ENCODE measurements at regions not wholly inside any gene's neighbourhood (a gene's known extent, or its start where the extent isn't known, plus 50 kb on each side); places are given as distances from the start of the nearest gene placed in this dataset.
"Not testable (repeated sequence)": the region's sequence is repeated elsewhere in the genome, so short reads cannot be mapped to it uniquely, and the experiment has no call there.

DNA sequence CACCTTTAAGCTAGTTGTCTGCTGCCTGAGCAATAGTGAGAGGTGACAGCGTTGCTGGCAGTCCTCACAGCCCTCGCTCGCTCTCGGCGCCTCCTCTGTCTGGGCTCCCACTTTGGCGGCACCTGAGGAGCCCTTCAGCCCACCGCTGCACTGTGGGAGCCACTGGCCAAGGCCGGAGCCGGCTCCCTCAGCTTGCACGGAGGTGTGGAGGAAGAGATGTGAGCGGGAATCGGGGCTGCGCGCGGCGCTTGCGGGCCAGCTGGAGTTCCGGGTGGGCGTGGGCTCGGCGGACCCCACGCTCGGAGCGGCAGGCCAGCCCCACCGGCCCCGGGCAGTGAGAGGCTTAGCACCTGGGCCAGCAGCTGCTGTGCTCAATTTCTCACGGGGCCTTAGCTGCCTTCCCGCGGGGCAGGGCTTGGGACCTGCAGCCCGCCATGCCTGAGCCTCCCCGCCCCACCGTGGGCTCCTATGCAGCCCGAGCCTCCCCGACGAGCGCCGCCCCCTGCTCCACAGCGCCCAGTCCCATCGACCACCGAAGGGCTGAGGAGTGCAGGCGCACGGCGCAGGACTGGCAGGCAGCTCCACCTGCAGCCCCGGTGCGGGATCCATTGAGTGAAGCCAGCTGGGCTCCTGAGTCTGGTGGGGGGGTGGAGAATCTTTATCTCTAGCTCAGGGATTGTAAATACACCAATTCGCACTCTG lies 1424.5 kb downstream of the EFNA5 start:
- not testable (repeated sequence) for DNase-seq (ENCODE audit: low read depth)

DNA sequence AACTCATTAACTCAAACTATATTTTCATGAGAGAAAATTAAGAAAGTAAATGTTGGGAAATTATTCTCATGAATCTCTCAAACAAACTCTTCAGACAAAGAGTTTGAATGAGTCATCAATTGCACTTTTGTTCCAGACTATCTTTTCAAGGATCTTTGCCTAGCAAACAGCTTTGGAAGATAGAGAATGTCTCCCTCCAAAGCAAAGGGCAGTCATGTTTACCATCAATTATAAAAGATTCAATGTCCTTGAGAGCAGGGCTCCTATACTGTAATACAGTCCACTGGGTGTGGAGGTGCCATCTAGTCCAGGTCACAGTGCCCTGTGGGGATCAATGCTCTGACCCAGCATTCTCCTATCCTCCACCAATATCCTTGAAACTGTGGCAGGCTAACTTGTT lies 1429.3 kb downstream of the EFNA5 start:
- DNase-seq (ENCODE audit: low read depth): no peak

DNA sequence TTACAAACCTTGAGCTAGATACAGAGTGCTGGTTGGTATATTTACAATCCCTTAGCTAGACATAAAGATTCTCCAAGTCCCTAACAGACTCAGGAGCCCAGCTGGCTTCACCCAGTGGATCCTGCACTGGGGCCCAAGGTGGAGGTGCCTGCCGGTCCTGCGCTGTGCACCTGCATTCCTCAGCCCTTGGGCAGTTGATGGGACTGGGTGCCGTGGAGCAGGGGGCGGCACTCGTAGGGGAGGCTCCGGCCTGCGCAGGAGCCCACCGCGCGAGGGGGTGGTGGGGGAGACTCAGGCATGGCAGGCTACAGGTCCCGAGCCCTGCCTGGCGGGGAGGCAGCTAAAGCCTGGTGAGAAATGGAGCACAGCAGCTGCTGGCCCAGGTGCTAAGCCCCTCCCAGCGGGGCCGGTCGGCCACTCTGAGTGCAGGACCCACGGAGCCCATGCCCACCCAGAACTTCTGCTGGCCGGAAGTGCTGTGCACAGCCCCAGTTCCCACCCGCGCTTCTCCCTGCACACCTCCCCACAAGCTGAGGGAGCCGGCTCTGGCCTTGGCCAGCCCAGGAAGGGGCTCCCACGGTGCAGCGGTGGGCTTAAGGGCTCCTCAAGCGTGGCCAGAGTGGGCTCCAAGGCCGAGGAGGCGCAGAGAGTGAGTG lies 1464.7 kb downstream of the EFNA5 start:
- no peak for DNase-seq (ENCODE audit: low read depth)

DNA sequence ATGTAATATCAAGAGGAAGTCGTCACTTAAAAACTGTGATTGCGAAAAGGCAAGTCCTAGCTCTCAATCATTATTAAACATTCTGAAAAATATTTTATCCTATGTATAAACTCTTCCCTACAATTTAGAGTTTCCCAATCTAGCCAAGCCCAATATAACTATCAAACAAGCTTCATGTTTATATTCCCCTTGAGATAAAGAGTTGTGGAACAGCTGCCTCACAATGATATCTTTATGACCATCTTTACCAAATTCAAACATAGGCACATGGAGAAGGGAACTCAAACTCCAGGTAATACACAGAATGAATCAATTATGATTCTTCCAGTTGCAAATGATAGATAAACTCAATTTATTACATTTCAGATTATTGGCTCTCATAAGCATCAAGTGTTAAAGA lies 1468.7 kb downstream of the EFNA5 start:
- DNase-seq (ENCODE audit: low read depth): no peak

DNA sequence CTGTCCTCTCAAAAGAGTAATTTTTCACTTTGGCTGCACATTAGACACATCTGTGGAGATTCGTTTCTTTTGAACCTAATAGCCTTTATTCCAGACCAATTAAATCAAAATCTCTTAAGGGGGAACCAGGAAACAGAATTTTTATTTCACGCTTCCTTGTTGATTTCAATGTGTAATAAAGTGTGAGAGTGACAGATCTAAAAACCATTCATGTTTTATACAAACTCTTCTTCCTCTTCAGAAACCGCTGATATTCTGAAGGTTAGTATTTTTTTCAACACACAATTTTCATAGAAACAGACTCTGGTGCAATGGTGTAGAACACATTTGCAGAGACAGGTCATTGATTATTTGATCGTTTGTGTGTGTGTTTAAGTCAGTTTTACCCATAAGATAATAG lies 1469.8 kb downstream of the EFNA5 start:
- no peak for DNase-seq (ENCODE audit: low read depth)

DNA sequence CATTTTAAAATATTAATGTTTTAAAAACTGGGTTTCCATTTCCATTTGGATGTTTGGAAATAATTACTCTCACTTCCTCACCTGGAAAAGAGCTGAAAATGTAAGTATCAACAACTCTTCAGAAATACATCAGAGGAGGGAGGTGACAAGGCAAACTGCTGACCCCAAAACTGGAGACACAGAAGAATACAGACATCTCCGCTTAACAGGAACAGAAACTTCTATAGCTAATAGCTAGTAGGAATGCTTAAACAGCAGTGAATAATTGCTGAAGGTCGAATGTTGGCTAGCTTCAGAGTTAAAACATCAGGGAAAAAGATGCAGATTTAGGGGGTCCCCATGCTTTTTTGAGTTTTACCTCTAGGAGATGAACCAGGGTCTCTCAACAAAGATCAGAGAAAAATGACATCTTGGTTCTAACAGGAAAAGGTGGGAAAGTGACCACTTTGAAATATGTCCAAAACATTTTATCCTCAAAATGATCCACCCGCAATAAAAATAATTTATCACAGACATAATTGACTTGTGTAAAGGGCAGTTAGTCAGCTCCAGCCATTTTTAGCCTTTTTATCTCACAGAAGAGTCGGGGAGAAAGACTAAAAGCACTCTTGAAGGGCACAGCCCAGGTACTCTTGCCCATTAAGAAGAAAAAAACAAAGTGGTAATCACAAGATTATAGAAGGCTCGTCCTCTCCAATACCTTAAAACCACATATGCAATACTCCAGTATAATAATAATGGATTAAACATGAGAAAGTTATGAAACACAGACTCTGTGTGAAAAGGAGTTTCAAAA lies 1474.9 kb downstream of the EFNA5 start:
- no peak for DNase-seq (ENCODE audit: low read depth)

DNA sequence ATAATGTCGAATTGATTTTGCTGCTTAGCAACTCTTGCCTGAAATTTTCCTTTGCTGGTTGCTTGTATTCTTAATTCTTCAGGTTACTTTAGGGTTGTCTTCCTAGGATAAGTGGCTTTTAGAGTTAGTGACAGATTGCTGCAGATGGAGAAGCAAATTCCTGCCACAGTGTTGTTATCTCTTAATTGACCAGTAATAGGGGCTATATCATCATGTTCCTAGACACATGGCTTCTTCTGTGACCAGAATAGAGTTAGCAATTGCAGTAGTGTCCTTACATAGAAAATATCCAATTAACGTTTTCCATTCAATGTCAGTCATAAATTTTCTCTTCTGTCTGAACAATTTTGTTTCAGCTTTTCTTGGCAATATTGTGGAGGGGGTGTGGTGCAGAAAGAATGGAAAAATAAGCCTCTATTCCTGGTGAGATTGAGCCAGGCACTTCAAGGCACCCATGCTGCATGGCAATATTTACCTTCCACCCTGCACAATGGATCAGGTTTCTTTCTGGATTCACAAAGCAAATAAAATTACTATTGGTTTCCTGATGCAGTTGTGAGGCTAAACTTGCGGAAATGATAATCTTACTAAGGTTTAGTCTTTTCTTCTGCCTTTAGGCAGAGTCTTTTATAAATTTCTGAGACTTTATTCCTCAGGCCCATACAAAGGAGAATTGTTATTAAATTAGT lies 1481.5 kb downstream of the EFNA5 start:
- no peak for DNase-seq (ENCODE audit: low read depth)

DNA sequence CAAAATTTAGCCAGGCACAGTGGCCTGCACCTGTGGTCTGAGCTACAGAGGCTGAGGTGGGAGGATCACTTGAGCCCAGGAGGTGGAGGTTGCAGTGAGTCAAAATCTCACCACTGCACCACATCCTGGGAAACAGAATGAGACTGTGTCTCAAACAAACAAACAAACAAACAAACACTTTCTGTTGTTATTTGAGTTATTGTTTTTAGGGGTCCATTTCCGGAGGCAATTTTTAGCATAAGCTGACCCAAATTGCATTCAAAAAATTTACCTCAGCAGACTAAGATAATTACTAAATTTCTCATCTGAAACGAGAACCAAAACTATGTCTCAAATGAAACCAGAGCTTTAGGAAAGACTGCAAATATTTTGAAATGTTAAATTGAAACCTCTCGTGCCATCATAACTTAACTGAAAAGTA lies 1485.1 kb downstream of the EFNA5 start:
- no peak for DNase-seq (ENCODE audit: low read depth)

DNA sequence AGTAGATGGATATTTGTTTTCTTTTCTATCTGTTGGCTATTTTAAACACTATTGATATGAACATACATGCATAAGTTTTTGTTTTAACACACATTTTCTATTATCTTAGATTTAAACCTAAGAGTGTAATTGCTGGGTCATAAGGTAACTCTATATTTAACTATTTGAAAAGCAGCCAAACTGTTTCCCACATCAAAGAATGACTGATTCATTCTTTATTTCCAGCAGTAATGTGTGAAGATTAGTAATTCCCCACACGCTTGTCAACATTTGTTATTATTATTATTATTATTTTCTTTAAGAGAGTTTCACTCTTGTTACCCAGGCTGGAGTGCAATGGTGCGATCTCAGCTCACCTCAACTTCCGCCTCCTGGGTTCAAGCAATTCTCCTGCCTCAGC lies 1495.8 kb downstream of the EFNA5 start:
- no peak for DNase-seq (ENCODE audit: low read depth)

DNA sequence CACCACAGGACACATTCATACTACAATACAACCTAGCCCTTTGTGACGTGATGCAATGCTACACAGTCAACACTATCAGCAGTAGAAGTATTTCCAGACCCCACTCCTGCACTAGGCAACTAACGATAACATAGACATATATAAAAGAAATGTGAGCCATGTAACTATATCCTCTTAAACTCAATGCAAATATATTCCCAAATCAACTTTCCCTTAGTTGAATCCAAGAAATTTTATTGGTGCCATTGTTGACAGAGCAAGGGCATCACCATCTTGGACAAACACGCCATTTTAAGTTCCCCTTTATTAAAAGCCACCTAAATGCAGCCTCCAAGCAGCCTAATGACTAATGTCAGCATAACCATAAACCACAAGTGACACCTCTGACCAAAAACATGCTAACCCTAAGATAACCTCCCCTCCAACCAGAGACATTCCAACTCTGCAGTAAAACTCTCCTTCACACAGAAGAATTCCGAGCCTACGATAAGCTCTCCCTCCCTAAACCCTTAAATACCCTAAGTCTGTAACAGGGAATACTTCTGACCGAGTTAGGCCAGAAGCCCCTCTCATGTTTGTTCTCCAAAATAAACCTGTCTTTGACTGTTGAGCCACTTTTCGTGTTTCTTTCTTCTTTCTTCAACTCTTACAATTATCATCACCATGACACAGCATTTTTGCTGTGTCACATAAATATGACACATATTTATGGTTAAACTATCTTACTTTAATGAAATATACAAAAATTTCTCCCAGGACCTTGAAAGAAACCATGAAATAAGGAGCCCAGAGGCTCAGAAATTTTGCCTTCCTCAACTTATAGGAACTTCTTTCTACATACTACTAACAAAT lies 1497.8 kb downstream of the EFNA5 start:
- DNase-seq (ENCODE audit: low read depth): no peak

DNA sequence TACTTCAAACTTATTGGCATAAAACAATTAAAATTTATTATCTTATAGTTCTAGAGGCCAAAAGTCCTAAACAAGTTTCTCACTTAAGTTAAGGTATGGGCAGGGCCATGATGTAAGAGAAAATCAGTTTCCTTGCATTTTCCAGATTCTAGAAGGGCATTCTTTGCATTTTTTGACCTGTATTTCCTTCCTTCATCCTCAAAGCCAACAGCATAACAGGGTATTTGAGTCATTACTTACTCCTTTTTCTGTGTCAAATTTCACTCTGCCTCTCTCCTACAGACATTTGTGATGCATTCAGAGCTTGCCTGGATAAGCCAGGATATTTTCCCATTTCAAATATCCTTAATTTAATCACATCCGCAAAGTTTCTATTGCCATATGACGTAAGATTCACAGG lies 1499.0 kb downstream of the EFNA5 start:
- no peak for DNase-seq (ENCODE audit: low read depth)

DNA sequence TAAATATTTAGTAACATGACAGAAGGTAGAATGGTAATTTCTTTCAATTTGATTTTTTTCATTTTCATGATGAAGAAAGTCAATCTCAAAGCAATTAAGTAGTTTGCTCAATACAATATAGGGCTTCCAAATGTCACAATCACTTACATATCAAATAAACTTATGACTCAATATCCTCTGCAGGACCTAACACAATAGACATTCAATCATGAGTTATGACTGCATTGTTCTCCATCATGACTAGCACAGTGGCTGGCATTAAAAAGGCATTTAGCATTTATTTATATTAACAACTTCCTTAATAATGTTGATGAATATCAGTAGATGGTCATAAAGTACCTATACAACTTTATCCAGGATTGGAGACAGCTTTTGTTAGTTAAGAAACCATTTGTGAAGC lies 1499.6 kb downstream of the EFNA5 start:
- DNase-seq (ENCODE audit: low read depth): no peak

DNA sequence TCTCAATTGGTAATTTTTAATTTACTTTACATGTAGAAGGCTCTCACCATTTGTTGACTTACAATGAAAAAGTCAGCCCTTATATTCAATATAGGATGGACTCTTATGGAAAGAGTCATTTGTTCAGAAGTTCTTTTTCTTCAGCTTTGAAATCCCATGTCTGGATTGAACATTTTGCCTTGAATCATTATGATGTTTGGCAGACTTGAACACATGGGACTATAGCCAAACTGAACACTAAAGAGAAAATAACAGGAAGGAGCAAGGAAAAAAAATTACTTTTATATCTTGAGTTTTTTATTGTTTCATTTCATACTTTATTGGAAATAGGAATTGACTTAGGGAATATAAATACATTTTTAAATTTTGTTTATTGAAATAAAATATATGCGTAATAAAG lies 1503.0 kb downstream of the EFNA5 start:
- DNase-seq (ENCODE audit: low read depth): peak; percentile 54

DNA sequence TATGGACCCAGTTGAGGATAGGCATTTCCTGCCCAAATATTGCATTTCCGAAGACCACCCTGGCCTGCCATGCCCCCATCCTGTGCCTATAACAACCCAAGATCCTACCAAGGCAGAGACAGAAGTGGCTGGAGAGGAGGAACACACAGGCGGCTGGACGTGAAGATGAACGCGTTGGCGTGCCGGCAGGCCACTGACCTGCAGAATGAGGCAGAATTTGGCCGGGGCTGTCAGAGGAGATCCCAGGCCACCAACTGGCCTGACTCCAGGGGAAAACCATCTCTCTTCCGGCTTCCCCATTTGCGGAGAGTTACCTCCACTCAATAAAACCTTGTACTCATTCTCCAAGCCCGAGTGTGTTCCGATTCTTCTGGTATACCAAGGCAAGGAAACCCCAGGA lies 1507.5 kb downstream of the EFNA5 start:
- no peak for DNase-seq (ENCODE audit: low read depth)

DNA sequence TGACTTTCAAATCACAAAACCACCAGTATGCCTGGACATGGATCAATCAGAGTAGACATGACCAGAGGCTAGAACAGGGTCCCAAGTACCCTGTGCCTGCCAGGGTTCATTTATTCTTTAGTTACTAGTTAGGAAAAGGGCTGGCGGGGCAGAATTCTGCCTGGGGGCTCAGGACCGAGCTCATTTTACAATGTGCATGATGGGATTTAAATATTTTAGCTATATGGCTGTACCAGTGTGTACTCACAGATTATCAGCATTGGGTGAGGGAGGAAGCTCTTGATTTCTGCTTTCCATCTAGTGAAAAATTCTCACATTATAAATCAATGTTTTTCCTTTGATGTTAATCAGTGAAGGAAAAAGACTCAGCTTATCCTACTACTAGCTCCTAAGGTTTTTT lies 1511.1 kb downstream of the EFNA5 start:
- DNase-seq (ENCODE audit: low read depth): no peak

DNA sequence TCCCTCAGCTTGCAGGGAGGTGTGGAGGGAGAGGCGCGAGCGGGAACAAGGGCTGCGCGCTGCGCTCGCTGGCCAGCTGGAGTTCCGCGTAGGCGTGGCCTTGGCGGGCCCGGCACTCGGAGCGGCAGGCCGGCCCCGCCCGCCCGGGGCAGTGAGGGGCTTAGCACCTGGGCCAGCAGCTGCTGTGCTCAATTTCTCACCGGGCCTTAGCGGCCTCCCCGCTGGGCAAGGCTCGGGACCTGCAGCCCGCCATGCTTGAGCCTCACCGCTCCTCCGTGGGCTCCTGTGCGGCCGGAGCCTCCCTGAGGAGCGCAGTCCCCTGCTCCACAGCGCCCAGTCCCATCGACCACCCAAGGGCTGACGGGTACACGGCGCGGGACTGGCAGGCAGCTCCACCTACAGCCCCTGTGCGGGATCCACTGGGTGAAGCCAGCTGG lies 1516.4 kb downstream of the EFNA5 start:
- DNase-seq (ENCODE audit: low read depth): no peak

DNA sequence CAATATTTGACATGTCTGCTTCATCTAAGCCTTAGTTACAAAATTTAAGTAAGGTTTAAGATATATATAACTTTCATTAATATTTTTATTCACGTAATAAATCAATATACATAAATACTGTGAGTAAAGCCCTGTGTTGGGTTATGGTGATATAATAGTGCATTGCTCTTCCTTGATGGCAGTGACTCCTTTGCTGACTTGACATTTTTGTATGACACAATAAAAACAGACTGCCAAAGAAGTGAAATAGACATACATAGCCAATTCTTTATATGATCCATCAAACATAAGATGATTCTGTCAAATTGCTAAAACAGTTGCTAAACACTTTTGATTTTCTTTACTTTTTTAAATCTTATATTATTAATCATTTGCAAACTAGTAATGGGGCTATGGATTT lies 1518.2 kb downstream of the EFNA5 start:
- no peak for DNase-seq (ENCODE audit: low read depth)

DNA sequence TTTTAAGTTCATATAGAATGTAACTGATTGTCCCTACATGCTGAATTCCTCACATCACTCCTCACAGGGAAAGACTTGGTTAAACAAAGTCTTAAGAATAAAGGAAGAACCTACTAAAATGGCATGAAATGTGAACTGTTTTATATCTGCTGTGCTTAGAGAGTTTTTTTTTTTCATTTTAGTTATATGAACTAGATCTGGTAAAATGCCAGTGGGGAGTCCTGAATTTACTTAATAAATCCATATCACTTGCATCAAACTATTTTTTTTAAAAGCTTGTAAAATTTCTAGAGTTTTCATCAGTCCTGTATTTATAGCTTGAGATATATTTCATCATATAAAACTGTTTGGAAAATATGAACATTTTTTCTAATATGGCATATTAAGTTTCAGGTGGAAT lies 1528.6 kb downstream of the EFNA5 start:
- DNase-seq (ENCODE audit: low read depth): no peak

DNA sequence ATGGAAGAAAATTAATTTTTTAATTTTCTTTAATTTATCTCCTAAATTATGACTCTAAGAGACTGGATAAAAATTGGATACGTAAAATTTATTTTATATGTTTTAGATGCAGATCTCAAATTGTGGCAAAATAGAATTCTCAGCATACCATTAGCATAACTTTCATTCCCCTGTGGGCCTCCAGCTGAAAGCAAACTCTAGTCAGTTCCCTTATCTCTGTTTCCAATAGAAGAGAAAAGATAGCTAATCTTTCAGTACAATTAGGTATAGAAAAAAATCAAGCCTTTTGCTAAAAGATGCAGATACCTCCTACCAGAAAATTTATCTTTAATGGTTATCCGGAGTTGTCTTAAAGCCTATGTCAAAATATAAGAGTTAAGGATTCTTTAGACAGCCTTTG lies 1530.6 kb downstream of the EFNA5 start:
- DNase-seq (ENCODE audit: low read depth): no peak

DNA sequence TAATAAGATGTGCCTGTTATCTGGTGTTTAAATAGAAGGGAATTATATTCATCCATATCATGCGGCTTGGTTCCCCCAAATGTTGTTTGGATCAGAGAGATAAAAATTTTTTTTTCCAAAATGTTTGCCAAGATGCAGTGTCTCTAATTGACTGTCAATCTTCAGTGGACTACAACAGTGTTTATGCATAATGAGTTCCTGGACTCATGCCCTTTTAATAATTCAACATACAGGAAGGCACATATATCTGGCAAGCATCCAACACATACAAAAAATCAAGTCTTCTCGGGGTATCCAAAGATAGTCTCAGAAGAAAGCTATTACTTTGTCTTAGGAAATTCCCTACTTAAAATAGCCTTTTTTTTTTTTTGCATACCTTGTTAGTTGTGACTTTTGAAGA lies 1534.7 kb downstream of the EFNA5 start:
- DNase-seq (ENCODE audit: low read depth): no peak

DNA sequence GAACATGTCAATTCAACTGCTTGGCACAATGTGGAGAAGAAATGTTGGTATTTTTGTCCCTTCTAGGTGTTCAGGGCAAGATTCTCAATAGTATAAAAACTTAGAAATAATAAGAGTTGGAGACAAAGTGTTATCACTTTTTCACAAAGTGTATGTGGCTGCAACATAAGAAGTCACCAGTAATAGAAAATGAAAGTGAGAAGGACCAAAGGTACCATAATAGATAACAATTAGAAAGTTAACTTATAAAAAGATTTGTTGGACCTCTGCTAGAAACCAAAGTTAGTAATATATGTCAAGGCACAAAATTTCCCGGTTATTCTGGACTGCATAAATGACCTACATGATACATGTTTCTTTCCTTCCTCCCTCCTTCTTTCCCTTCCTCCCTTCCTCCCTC lies 1535.3 kb downstream of the EFNA5 start:
- no peak for DNase-seq (ENCODE audit: low read depth)
